CD4-positive, alpha-beta T cell treated with Interleukin-15 for 1 hour (primary cell): ENCODE measurements at regions not wholly inside any gene's neighbourhood (a gene's known extent, or its start where the extent isn't known, plus 50 kb on each side); places are given as distances from the start of the nearest gene placed in this dataset.

ENCODE experiments used
- DNase-seq: peaks from one replicate; pipeline ENCODE4 v3.0.0-alpha.2; 2020

DNA sequence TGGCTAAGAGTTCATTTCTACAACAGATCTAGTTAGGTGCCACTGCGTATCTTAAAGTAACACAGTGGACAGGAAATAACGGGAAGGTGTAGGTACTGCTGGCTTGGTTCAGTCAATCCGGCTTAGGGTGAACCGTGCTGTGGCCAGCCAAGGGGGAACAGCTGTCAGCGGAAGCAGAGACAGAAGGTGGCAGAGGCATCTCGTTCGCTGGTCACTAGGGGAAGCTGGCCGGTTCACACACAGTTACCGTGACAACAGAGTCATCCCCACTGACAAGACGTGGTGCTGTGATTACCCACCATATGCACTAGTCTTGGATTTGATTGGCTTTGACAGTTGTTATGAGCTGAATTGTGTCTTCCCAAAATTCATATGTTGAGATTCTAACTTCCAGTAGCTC, 58.8 kb upstream of the HDAC4 start:
- DNase-seq: no peak

GRCh38 chr2:239459056-239459455, 58.2 kb upstream of the HDAC4 start:
- no peak for DNase-seq

- DNase-seq: no peak
Observed at GRCh38 chr2:239457586-239458445, 57.0 kb upstream of the HDAC4 start.

GRCh38 chr2:239456940-239457339, 56.1 kb upstream of the HDAC4 start:
- DNase-seq: no peak

GRCh38 chr2:239455436-239456203, 54.8 kb upstream of the HDAC4 start:
- no peak for DNase-seq

GRCh38 chr2:239454507-239454906, 53.7 kb upstream of the HDAC4 start:
- DNase-seq: no peak
